CD14-positive monocyte (primary cell): ENCODE measurements at regions not wholly inside any gene's neighbourhood (a gene's known extent, or its start where the extent isn't known, plus 50 kb on each side); places are given as distances from the start of the nearest gene placed in this dataset.
"Not testable (repeated sequence)": the region's sequence is repeated elsewhere in the genome, so short reads cannot be mapped to it uniquely, and the experiment has no call there.

Source experiments
- DNase-seq, 3 donors: peaks; one replicate each; pipeline ENCODE4 v3.0.0-alpha.2; 2011 to 2022
- H2AFZ ChIP-seq: 2 replicates; pipeline ENCODE4 v1.6.0; 2012; ENCODE audit warnings: mild to moderate bottlenecking, low read depth, low read length, inconsistent platforms; ENCODE audit not compliant: insufficient read depth, poor library complexity, severe bottlenecking
- H3K27ac ChIP-seq, 2 donors: 1 replicate in 1 of 2; 2 replicates in 1 of 2; pipeline ENCODE4 v1.5.1; 2012 to 2013; ENCODE audit warnings: low read length in 2 of 2, control low read depth in 1 of 2, inconsistent platforms in 1 of 2, low read depth in 1 of 2, mild to moderate bottlenecking in 1 of 2
- H3K27me3 ChIP-seq, 2 donors: one replicate each; pipeline versions ENCODE4 v1.6.0 to v1.6.1; 2011 to 2013; ENCODE audit warnings: low read length in 2 of 2; ENCODE audit not compliant: control insufficient read depth in 2 of 2, insufficient read depth in 2 of 2
- H3K36me3 ChIP-seq, 2 donors: replicated peaks in 1 of 2; 1 replicate in 1 of 2; 2 replicates in 1 of 2; pipeline versions ENCODE4 v1.5.1 to v1.6.1; 2012 to 2013; ENCODE audit warnings: low read length in 2 of 2, control low read depth in 1 of 2, inconsistent platforms in 1 of 2, mild to moderate bottlenecking in 1 of 2; ENCODE audit not compliant: insufficient read depth in 2 of 2, control insufficient read depth in 1 of 2
- H3K4me1 ChIP-seq, 2 donors: 1 replicate in 1 of 2; 2 replicates in 1 of 2; pipeline versions ENCODE4 v1.5.1 to v1.6.1; 2012 to 2013; ENCODE audit warnings: low read length in 2 of 2, control low read depth in 1 of 2, inconsistent platforms in 1 of 2, mild to moderate bottlenecking in 1 of 2, moderate library complexity in 1 of 2; ENCODE audit not compliant: insufficient read depth in 2 of 2, control insufficient read depth in 1 of 2
- H3K4me2 ChIP-seq: replicated peaks from 2 replicates; pipeline ENCODE3; 2012; ENCODE audit warnings: low read length, moderate library complexity, mild to moderate bottlenecking; ENCODE audit not compliant: poor library complexity, severe bottlenecking; ENCODE audit errors: extremely low read depth
- H3K4me3 ChIP-seq, 3 experiments: fragments of 200-600 bp in 1 of 3; sonication (generic) in 1 of 3; replicated peaks in 1 of 3; 1 replicate in 2 of 3; 2 replicates in 1 of 3; pipeline ENCODE4 v1.5.1; 2011 to 2013; ENCODE audit warnings: low read length in 3 of 3, mild to moderate bottlenecking in 3 of 3, control low read depth in 2 of 3, low read depth in 2 of 3, inconsistent platforms in 1 of 3, moderate library complexity in 1 of 3
- H3K79me2 ChIP-seq: 2 replicates; pipeline ENCODE4 v1.6.0; 2012; ENCODE audit warnings: mild to moderate bottlenecking, control low read depth, inconsistent platforms, low read length, moderate library complexity; ENCODE audit not compliant: insufficient read depth
- H3K9ac ChIP-seq: 2 replicates; pipeline ENCODE4 v1.6.0; 2017; ENCODE audit warnings: low read length, mild to moderate bottlenecking; ENCODE audit not compliant: insufficient read depth, poor library complexity, severe bottlenecking
- H3K9me3 ChIP-seq, 2 donors: replicated peaks in 1 of 2; 1 replicate in 1 of 2; 2 replicates in 1 of 2; pipeline versions ENCODE4 v1.5.1 to v1.6.1; 2012 to 2013; ENCODE audit warnings: low read length in 2 of 2, control low read depth in 1 of 2; ENCODE audit not compliant: control insufficient read depth in 1 of 2, insufficient read depth in 1 of 2
- H4K20me1 ChIP-seq: 2 replicates; pipeline ENCODE4 v1.6.0; 2012; ENCODE audit warnings: mild to moderate bottlenecking, low read length, control low read depth, moderate library complexity; ENCODE audit not compliant: insufficient read depth
- H3K27ac Mint-ChIP-seq, 7 donors: one replicate each; pipeline ENCODE4 v1.8.0; 2020; ENCODE audit warnings: mild to moderate bottlenecking in 7 of 7, mixed read lengths in 7 of 7, moderate library complexity in 6 of 7, inconsistent platforms in 2 of 7
- H3K27me3 Mint-ChIP-seq, 3 donors: one replicate each; pipeline ENCODE4 v1.8.0; 2021 to 2022; ENCODE audit warnings: low read depth in 3 of 3, mild to moderate bottlenecking in 3 of 3, mixed read lengths in 3 of 3, moderate library complexity in 3 of 3, inconsistent platforms in 1 of 3
- H3K36me3 Mint-ChIP-seq, 2 donors: one replicate each; pipeline ENCODE4 v1.8.0; 2020; ENCODE audit warnings: mixed read lengths in 2 of 2, inconsistent platforms in 1 of 2, mild to moderate bottlenecking in 1 of 2
- H3K4me1 Mint-ChIP-seq: one replicate; pipeline ENCODE4 v1.8.0; 2020; ENCODE audit warnings: mild to moderate bottlenecking, mixed read lengths
- H3K4me3 Mint-ChIP-seq, 2 donors: one replicate each; pipeline ENCODE4 v1.8.0; 2020; ENCODE audit warnings: mild to moderate bottlenecking in 2 of 2, mixed read lengths in 2 of 2, moderate library complexity in 1 of 2
- H3K9me3 Mint-ChIP-seq, 7 donors: one replicate each; pipeline ENCODE4 v1.8.0; 2020 to 2022; ENCODE audit warnings: mixed read lengths in 7 of 7, mild to moderate bottlenecking in 6 of 7, moderate library complexity in 6 of 7, inconsistent platforms in 2 of 7
- CTCF ChIP-seq: fragments of 200-600 bp; IDR thresholded peaks from one replicate; pipeline ENCODE4 v1.8.0; 2022; ENCODE audit warnings: antibody characterized with exemption, mild to moderate bottlenecking
- WGBS: methylation state at CpG from one replicate; pipeline ENCODE4 v1.1.5; 2013; ENCODE audit warnings: missing lambda C conversion rate; ENCODE audit not compliant: insufficient coverage; 5-methylcytosine and 5-hydroxymethylcytosine counted together
- intact Hi-C, 2 donors: fragments of 100-400 bp; cut with micrococcal nuclease; formaldehyde crosslinking; loops; one replicate each; pipeline versions ENCODE4 v1.15.0 to v1.15.1; 2023

GRCh38 chr18:34516996-34517395 is 193.1 kb upstream of the DTNA start:
- WGBS: 100% methylated on average over 1 of the region's 2 CpGs
- H3K27me3 ChIP-seq, H2AFZ ChIP-seq, H3K4me1 ChIP-seq, H3K36me3 Mint-ChIP-seq, H3K9ac ChIP-seq, H3K4me2 ChIP-seq, intact Hi-C loops, DNase-seq, H3K27ac ChIP-seq, H4K20me1 ChIP-seq, H3K36me3 ChIP-seq, H3K4me1 Mint-ChIP-seq, H3K27me3 Mint-ChIP-seq, H3K27ac Mint-ChIP-seq, H3K4me3 ChIP-seq, H3K4me3 Mint-ChIP-seq, H3K79me2 ChIP-seq: not testable (repeated sequence)
- peaks cover 8 to 16% of the 10 kb centered on the region in 2 donors for H3K9me3 ChIP-seq
- H3K9me3 Mint-ChIP-seq: peaks cover 4 to 20% (median 8%) of the 10 kb centered on the region in 7 donors

- H3K27ac Mint-ChIP-seq: no peak overlapping the region
- Histone ChIP-seq H3K27me3 (no peaks in the 10 kb centered on the region), H4K20me1 (no peaks in the 10 kb centered on the region), H3K27ac (no peak overlapping the region), H3K4me3 (no peak overlapping the region), H3K36me3 (no peaks in the 10 kb centered on the region), H2AFZ (no peak overlapping the region), H3K4me2 (no peak overlapping the region), H3K9me3 (peaks cover 6 to 8% of the 10 kb centered on the region in 2 donors), H3K4me1 (no peaks in the 10 kb centered on the region), H3K9ac (no peak overlapping the region), H3K79me2 (no peaks in the 10 kb centered on the region)
- H3K9me3 Mint-ChIP-seq: peaks cover 2 to 11% (median 4%) of the 10 kb centered on the region in 7 donors
- DNase-seq: no peak
- no peak for TF ChIP-seq CTCF
- no peaks in the 10 kb centered on the region for H3K36me3 Mint-ChIP-seq
- H3K4me1 Mint-ChIP-seq: no peaks in the 10 kb centered on the region
- H3K27me3 Mint-ChIP-seq: peaks cover 0 to 1% (median 0%) of the 10 kb centered on the region in 3 donors
- intact Hi-C loops: no loop called here
- WGBS: no CpG with 5 or more reads among the region's 2 CpGs
- H3K4me3 Mint-ChIP-seq: no peak overlapping the region
Observed at GRCh38 chr18:34521040-34521439, 189.1 kb upstream of the DTNA start.
